ENCODE measurements at regions not wholly inside any gene's neighbourhood (a gene's known extent, or its start where the extent isn't known, plus 50 kb on each side); places are given as distances from the start of the nearest gene placed in this dataset.

DNA sequence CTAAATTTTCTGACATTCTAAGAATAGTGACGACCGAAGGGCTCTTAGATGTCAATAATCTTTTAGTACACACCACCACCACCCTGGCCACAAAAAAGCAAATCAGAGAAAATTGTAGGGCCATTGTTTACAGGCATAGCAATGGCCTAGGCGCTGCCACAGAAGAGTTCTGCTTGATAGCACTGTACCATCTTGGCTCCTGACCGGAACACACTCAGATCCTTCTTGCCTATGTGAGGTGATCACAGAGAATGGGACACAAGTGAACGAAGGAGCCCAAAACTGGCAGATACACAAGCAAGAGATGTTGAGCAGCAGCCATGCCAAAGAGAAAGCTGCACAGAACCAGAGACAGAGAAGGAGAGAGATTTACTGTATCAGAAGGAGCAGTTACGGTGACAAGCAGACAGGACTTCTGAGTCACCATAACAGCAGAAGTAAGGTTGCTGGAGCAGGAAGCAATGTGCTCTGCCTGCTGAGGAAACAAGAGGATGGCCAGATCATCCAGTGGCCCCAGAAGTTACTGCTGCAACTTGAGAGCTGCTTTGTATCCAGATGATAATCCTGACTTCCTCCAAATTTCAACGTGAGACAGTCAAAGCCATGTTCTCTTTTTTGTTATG, 105.2 kb downstream of the SLITRK6 start:
- no peak overlapping the region for H3K27ac Mint-ChIP-seq
- H3K4me3 Mint-ChIP-seq, result no peak overlapping the region
- ATAC-seq, result peak; percentile 13
- DNase-seq (ENCODE audit: low spot score in 2 of 2), result no peak
- H3K9me3 Mint-ChIP-seq, result peaks cover 9% of the 10 kb centered on the region
- no peaks in the 10 kb centered on the region for H3K36me3 Mint-ChIP-seq
- no peaks in the 10 kb centered on the region for H3K4me1 Mint-ChIP-seq

DNA sequence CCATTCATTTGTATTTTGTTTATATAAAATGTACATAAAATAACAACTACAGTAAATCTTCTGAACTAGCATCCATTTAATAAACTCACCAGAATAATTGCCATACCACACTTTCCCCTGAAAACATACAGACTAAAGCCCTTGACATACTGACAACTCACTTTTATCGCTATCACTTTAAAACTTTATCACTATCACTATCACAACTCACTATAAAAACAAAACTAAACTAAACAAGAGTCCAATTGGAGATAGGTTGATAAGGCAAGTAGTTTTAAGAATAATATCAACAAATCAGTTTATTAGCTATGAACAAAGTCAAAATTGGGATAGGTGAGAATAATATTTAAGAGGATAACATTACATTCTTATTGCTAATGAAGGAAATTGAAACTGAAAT, 108.9 kb downstream of the SLITRK6 start:
- no peak for DNase-seq (ENCODE audit: low spot score in 2 of 2)
- Mint-ChIP-seq H3K4me3 (no peak overlapping the region), H3K9me3 (peaks cover 9% of the 10 kb centered on the region), H3K4me1 (no peaks in the 10 kb centered on the region), H3K27ac (no peak overlapping the region), H3K36me3 (no peaks in the 10 kb centered on the region)
- no peak for ATAC-seq

GRCh38 chr13:85685436-85685835, 113.8 kb downstream of the SLITRK6 start:
- DNase-seq (ENCODE audit: low spot score in 2 of 2) (no peak), ATAC-seq (no peak)
- no peak overlapping the region for H3K27ac Mint-ChIP-seq
- H3K4me1 Mint-ChIP-seq, result no peaks in the 10 kb centered on the region
- H3K4me3 Mint-ChIP-seq, result no peak overlapping the region
- H3K36me3 Mint-ChIP-seq, result no peaks in the 10 kb centered on the region
- peaks cover 4% of the 10 kb centered on the region for H3K9me3 Mint-ChIP-seq

- DNase-seq (ENCODE audit: low spot score in 2 of 2), result no peak
- no peak overlapping the region for H3K27ac Mint-ChIP-seq
- no peak for ATAC-seq
These were observed 123.9 kb downstream of the SLITRK6 start for GRCh38 chr13:85675151-85675907.

GRCh38 chr13:85671336-85671735, 127.9 kb downstream of the SLITRK6 start:
- Mint-ChIP-seq H3K36me3 (no peaks in the 10 kb centered on the region), H3K9me3 (peaks cover 17% of the 10 kb centered on the region), H3K27ac (no peak overlapping the region), H3K4me3 (no peak overlapping the region), H3K4me1 (no peaks in the 10 kb centered on the region)
- DNase-seq (ENCODE audit: low spot score in 2 of 2) (no peak), ATAC-seq (no peak)

More at GRCh38 chr13:85675151-85675907, 123.9 kb downstream of the SLITRK6 start:
- Mint-ChIP-seq H3K4me3 (no peak overlapping the region), H3K36me3 (no peaks in the 10 kb centered on the region), H3K4me1 (no peaks in the 10 kb centered on the region), H3K9me3 (peaks cover 9% of the 10 kb centered on the region)

- DNase-seq (ENCODE audit: low spot score in 2 of 2), result no peak
- H3K27ac Mint-ChIP-seq, result no peak overlapping the region
- H3K9me3 Mint-ChIP-seq, result peaks cover 16% of the 10 kb centered on the region
- no peak for ATAC-seq
- no peaks in the 10 kb centered on the region for H3K4me1 Mint-ChIP-seq
- H3K36me3 Mint-ChIP-seq, result no peaks in the 10 kb centered on the region
- no peak overlapping the region for H3K4me3 Mint-ChIP-seq
These were observed 132.9 kb downstream of the SLITRK6 start for GRCh38 chr13:85666356-85666755.

GRCh38 chr13:85665286-85665685, 133.9 kb downstream of the SLITRK6 start:
- peak; percentile 26 for ATAC-seq
- Mint-ChIP-seq H3K27ac (no peak overlapping the region), H3K4me1 (no peaks in the 10 kb centered on the region), H3K36me3 (no peaks in the 10 kb centered on the region), H3K4me3 (no peak overlapping the region), H3K9me3 (peaks cover 16% of the 10 kb centered on the region)
- no peak for DNase-seq (ENCODE audit: low spot score in 2 of 2)

DNA sequence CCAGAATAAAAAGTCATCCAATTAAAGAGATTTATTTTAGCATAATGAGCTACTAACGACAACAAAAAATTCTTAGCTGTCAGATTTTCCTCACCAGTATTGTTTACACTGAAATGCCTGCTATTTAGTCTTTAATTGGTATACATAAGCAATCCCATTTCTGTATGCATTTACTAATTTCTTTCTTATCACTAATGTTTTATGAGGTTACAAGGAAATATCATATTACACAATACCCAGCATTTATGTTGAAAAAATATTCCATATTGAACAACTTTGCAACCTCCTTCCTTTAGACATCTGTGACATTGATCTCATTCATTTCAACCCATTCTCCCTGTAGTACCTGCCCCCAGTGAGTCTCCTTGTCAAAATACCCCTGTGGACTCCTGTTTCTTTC, 135.4 kb downstream of the SLITRK6 start:
- no peak for ATAC-seq
- no peak for DNase-seq (ENCODE audit: low spot score in 2 of 2)
- Mint-ChIP-seq H3K9me3 (peaks cover 11% of the 10 kb centered on the region), H3K27ac (no peak overlapping the region), H3K4me3 (no peak overlapping the region), H3K4me1 (no peaks in the 10 kb centered on the region), H3K36me3 (no peaks in the 10 kb centered on the region)

DNA sequence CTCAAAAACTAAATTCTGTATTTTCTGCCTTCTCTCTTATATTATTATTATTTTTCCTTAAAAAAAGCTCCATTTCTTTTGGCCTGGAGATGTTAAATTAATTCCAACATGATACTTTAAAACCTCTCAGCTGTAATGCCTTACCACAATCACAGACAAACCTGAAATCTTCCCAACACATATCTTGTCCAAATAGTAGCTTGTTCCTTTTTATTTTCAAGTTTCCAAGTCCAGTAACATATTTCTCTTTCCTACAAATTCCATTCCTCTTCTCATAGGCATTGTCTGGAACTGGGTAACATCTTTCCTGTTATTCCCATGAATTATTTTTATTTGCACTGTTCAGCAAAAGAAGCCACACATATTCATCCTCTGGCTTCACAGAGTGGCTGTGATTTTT, 137.0 kb downstream of the SLITRK6 start:
- Mint-ChIP-seq H3K4me3 (no peak overlapping the region), H3K27ac (no peak overlapping the region), H3K36me3 (no peaks in the 10 kb centered on the region), H3K4me1 (no peaks in the 10 kb centered on the region), H3K9me3 (peaks cover 7% of the 10 kb centered on the region)
- DNase-seq (ENCODE audit: low spot score in 2 of 2) (no peak), ATAC-seq (no peak)

GRCh38 chr13:85661675-85662074, 137.5 kb downstream of the SLITRK6 start:
- no peak overlapping the region for H3K4me3 Mint-ChIP-seq
- no peak overlapping the region for H3K27ac Mint-ChIP-seq
- no peak for ATAC-seq
- H3K36me3 Mint-ChIP-seq, result no peaks in the 10 kb centered on the region
- H3K4me1 Mint-ChIP-seq, result no peaks in the 10 kb centered on the region
- no peak for DNase-seq (ENCODE audit: low spot score in 2 of 2)
- peaks cover 7% of the 10 kb centered on the region for H3K9me3 Mint-ChIP-seq

GRCh38 chr13:85659493-85659892, 139.7 kb downstream of the SLITRK6 start:
- DNase-seq (ENCODE audit: low spot score in 2 of 2), result no peak
- no peak for ATAC-seq
- Mint-ChIP-seq H3K4me1 (no peaks in the 10 kb centered on the region), H3K4me3 (no peak overlapping the region), H3K27ac (no peak overlapping the region), H3K36me3 (no peaks in the 10 kb centered on the region), H3K9me3 (peaks cover 4% of the 10 kb centered on the region)

DNA sequence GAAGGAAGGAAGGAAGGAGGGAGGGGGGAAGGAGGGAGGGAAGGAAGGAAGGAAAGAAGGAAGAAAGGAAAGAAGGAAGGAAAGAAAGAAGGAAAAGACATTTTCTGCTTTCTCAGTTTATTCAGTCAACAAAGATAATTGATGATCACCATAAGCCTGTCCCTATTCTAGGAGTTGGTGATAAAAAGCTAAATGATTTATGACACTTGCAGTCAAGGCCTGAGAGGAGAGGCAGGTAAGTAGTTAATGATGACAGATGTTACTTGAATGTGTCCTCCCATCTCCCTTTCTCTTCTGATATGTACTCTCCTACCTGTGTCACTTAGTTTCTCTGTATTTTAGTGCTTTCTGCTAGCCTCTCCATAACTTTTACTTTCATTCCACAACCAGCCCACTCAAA, 141.3 kb downstream of the SLITRK6 start:
- Mint-ChIP-seq H3K36me3 (no peaks in the 10 kb centered on the region), H3K9me3 (peaks cover 9% of the 10 kb centered on the region), H3K4me3 (no peak overlapping the region), H3K27ac (no peak overlapping the region), H3K4me1 (no peaks in the 10 kb centered on the region)
- DNase-seq (ENCODE audit: low spot score in 2 of 2) (no peak), ATAC-seq (no peak)

GRCh38 chr13:85655040-85655439, 144.2 kb downstream of the SLITRK6 start:
- Mint-ChIP-seq H3K4me3 (no peak overlapping the region), H3K36me3 (no peaks in the 10 kb centered on the region), H3K4me1 (no peaks in the 10 kb centered on the region), H3K27ac (no peak overlapping the region), H3K9me3 (peaks cover 7% of the 10 kb centered on the region)
- no peak for DNase-seq (ENCODE audit: low spot score in 2 of 2)
- no peak for ATAC-seq

DNA sequence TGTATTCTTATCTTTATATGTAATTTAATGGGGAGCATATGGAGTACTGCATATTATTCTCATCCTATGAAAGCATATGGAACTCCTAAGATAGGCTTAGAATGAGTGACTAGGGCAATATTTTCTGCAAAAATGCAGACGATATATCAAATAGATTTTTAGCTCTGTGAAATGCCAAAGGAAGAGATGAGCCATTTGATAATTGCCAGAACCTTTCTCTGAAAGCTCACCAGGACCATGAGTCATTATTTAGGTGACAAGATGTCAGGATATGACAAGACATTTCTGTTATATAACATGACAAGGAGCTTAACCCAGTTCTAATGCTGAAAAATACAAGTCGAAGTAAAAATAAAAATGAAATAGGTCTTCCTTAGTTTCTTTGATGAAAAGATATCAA, 145.0 kb downstream of the SLITRK6 start:
- H3K9me3 Mint-ChIP-seq, result peaks cover 7% of the 10 kb centered on the region
- H3K36me3 Mint-ChIP-seq, result no peaks in the 10 kb centered on the region
- DNase-seq (ENCODE audit: low spot score in 2 of 2), result no peak
- no peaks in the 10 kb centered on the region for H3K4me1 Mint-ChIP-seq
- no peak overlapping the region for H3K4me3 Mint-ChIP-seq
- ATAC-seq, result no peak
- H3K27ac Mint-ChIP-seq, result no peak overlapping the region

GRCh38 chr13:85653681-85654080, 145.5 kb downstream of the SLITRK6 start:
- H3K9me3 Mint-ChIP-seq, result peaks cover 7% of the 10 kb centered on the region
- H3K4me3 Mint-ChIP-seq, result no peak overlapping the region
- DNase-seq (ENCODE audit: low spot score in 2 of 2) (no peak), ATAC-seq (no peak)
- H3K27ac Mint-ChIP-seq, result no peak overlapping the region
- H3K4me1 Mint-ChIP-seq, result no peaks in the 10 kb centered on the region
- H3K36me3 Mint-ChIP-seq, result no peaks in the 10 kb centered on the region

- no peaks in the 10 kb centered on the region for H3K36me3 Mint-ChIP-seq
- peaks cover 7% of the 10 kb centered on the region for H3K9me3 Mint-ChIP-seq
- DNase-seq (ENCODE audit: low spot score in 2 of 2), result no peak
- H3K4me3 Mint-ChIP-seq, result no peak overlapping the region
- H3K27ac Mint-ChIP-seq, result no peak overlapping the region
- ATAC-seq, result no peak
- H3K4me1 Mint-ChIP-seq, result no peaks in the 10 kb centered on the region
These were observed 146.7 kb downstream of the SLITRK6 start for GRCh38 chr13:85652491-85652890.
